ENCODE measurements at regions not wholly inside any gene's neighbourhood (a gene's known extent, or its start where the extent isn't known, plus 50 kb on each side); places are given as distances from the start of the nearest gene placed in this dataset.

DNA sequence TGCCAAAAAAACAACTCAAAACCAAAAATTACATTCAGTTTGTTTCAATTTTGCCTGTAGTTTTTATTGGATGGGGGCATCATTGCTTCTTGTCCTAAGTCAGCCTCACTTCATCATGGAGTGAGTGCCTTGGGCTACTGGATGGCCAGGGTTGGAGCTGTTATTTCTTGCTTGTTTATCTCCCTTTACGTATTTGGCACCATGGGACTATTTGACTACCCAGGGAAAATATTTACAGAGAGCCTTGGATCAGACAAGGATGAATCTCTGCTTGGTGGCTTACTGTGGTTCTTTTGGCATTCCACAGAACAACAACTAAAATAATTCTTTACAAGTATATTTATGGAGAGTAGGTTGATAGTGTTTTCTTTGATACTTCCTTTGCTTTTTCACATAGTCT lies 160.8 kb upstream of the SEL1L start:
- Histone ChIP-seq H3K4me2 (ENCODE audit: low read depth, low read length, poor library complexity, severe bottlenecking) (no peak overlapping the region), H2AFZ (ENCODE audit: low read length) (no peak overlapping the region), H3K79me2 (ENCODE audit: low read length) (no peaks in the 10 kb centered on the region), H3K4me1 (ENCODE audit: low read length) (no peaks in the 10 kb centered on the region), H3K9me3 (ENCODE audit: low read length) (no peaks in the 10 kb centered on the region), H4K20me1 (ENCODE audit: insufficient read depth, low read depth, low read length) (no peaks in the 10 kb centered on the region), H3K27me3 (ENCODE audit: low read length) (no peaks in the 10 kb centered on the region), H3K9ac (ENCODE audit: low read length) (no peak overlapping the region), H3K9me2 (replicated peaks; ENCODE audit: insufficient read depth, low read length) (no peaks in the 10 kb centered on the region), H3K27ac (ENCODE audit: low read length) (no peak overlapping the region), H3K4me3 (ENCODE audit: low read length) (no peak overlapping the region), H3K36me3 (ENCODE audit: insufficient read depth, low read length) (no peaks in the 10 kb centered on the region)
- no peak for DNase-seq

DNA sequence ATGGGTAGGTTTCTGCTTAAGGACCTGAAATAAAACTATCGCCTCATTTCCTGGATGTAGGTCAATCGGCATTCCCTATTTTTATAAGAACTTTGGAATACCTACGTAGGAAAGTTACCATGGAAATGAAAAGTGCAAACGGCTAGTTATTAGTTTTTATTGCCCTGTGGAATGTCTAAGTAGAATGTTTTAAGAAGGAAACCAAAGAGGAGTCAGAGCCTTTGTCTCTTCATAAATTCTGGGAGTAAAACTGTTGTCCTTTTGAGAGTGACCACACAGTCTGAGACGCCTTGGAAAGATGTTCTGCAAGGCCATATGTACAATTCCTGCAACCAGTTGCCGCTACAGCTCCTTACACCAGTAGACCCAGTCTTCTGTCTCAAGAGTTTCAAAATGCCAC lies 176.0 kb upstream of the SEL1L start:
- no peak overlapping the region for H3K4me2 ChIP-seq (ENCODE audit: low read depth, low read length, poor library complexity, severe bottlenecking)
- H3K4me3 ChIP-seq (ENCODE audit: low read length): no peak overlapping the region
- H3K4me1 ChIP-seq (ENCODE audit: low read length): no peaks in the 10 kb centered on the region
- no peaks in the 10 kb centered on the region for H3K27me3 ChIP-seq (ENCODE audit: low read length)
- H3K9me3 ChIP-seq (ENCODE audit: low read length): no peaks in the 10 kb centered on the region
- H4K20me1 ChIP-seq (ENCODE audit: insufficient read depth, low read depth, low read length): no peaks in the 10 kb centered on the region
- no peaks in the 10 kb centered on the region for H3K36me3 ChIP-seq (ENCODE audit: insufficient read depth, low read length)
- H3K9ac ChIP-seq (ENCODE audit: low read length): no peak overlapping the region
- no peak overlapping the region for H3K27ac ChIP-seq (ENCODE audit: low read length)
- no peak for DNase-seq
- H3K9me2 ChIP-seq (replicated peaks; ENCODE audit: insufficient read depth, low read length): no peaks in the 10 kb centered on the region
- no peak overlapping the region for H2AFZ ChIP-seq (ENCODE audit: low read length)
- H3K79me2 ChIP-seq (ENCODE audit: low read length): no peaks in the 10 kb centered on the region

GRCh38 chr14:81710232-81710845 lies 176.7 kb upstream of the SEL1L start:
- DNase-seq: peak; percentile 88
- H3K9me3 ChIP-seq (ENCODE audit: low read length): no peaks in the 10 kb centered on the region

DNA sequence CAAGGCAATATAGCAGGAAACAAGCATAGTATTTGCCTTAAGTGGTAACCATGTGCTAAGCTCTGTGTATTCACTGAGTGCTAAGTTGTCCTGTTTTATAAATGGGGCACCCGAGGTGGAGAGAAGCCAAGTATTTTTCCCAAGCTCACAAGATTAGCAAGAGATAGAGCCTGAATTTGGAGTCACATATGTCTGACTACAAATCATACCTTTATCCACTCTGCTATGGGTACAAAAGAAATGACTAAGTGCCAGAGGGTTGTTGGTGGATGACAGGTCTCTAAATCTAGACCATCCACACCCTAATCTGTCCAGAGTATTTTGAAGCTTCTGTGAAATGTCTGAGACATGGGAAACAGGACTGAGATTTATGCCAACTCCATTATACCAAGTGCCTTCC lies 182.1 kb upstream of the SEL1L start:
- DNase-seq: no peak
- H3K4me3 ChIP-seq (ENCODE audit: low read length): no peak overlapping the region
- H3K9me2 ChIP-seq (replicated peaks; ENCODE audit: insufficient read depth, low read length): no peaks in the 10 kb centered on the region
- no peak overlapping the region for H3K9ac ChIP-seq (ENCODE audit: low read length)
- H3K9me3 ChIP-seq (ENCODE audit: low read length): no peaks in the 10 kb centered on the region
- H2AFZ ChIP-seq (ENCODE audit: low read length): no peak overlapping the region
- H3K36me3 ChIP-seq (ENCODE audit: insufficient read depth, low read length): no peaks in the 10 kb centered on the region
- H4K20me1 ChIP-seq (ENCODE audit: insufficient read depth, low read depth, low read length): no peaks in the 10 kb centered on the region
- H3K27ac ChIP-seq (ENCODE audit: low read length): no peak overlapping the region
- no peaks in the 10 kb centered on the region for H3K79me2 ChIP-seq (ENCODE audit: low read length)
- no peak overlapping the region for H3K4me2 ChIP-seq (ENCODE audit: low read depth, low read length, poor library complexity, severe bottlenecking)
- H3K4me1 ChIP-seq (ENCODE audit: low read length): no peaks in the 10 kb centered on the region
- no peaks in the 10 kb centered on the region for H3K27me3 ChIP-seq (ENCODE audit: low read length)

More at GRCh38 chr14:81710232-81710845, 176.7 kb upstream of the SEL1L start:
- no peaks in the 10 kb centered on the region for H3K9me2 ChIP-seq (replicated peaks; ENCODE audit: insufficient read depth, low read length)
- H3K4me3 ChIP-seq (ENCODE audit: low read length): no peak overlapping the region
- H3K36me3 ChIP-seq (ENCODE audit: insufficient read depth, low read length): no peaks in the 10 kb centered on the region
- no peak overlapping the region for H2AFZ ChIP-seq (ENCODE audit: low read length)
- H3K4me1 ChIP-seq (ENCODE audit: low read length): no peaks in the 10 kb centered on the region
- H3K27ac ChIP-seq (ENCODE audit: low read length): no peak overlapping the region
- H3K27me3 ChIP-seq (ENCODE audit: low read length): no peaks in the 10 kb centered on the region
- no peaks in the 10 kb centered on the region for H3K79me2 ChIP-seq (ENCODE audit: low read length)
- H3K4me2 ChIP-seq (ENCODE audit: low read depth, low read length, poor library complexity, severe bottlenecking): no peak overlapping the region
- no peak overlapping the region for H3K9ac ChIP-seq (ENCODE audit: low read length)
- no peaks in the 10 kb centered on the region for H4K20me1 ChIP-seq (ENCODE audit: insufficient read depth, low read depth, low read length)

GRCh38 chr14:81716953-81717352 lies 183.3 kb upstream of the SEL1L start:
- Histone ChIP-seq H3K4me3 (ENCODE audit: low read length) (no peak overlapping the region), H3K36me3 (ENCODE audit: insufficient read depth, low read length) (no peaks in the 10 kb centered on the region), H3K4me2 (ENCODE audit: low read depth, low read length, poor library complexity, severe bottlenecking) (no peak overlapping the region), H3K27me3 (ENCODE audit: low read length) (no peaks in the 10 kb centered on the region), H3K4me1 (ENCODE audit: low read length) (no peaks in the 10 kb centered on the region), H2AFZ (ENCODE audit: low read length) (no peak overlapping the region), H3K27ac (ENCODE audit: low read length) (no peak overlapping the region), H3K9me3 (ENCODE audit: low read length) (no peaks in the 10 kb centered on the region), H4K20me1 (ENCODE audit: insufficient read depth, low read depth, low read length) (no peaks in the 10 kb centered on the region), H3K9me2 (replicated peaks; ENCODE audit: insufficient read depth, low read length) (no peaks in the 10 kb centered on the region), H3K9ac (ENCODE audit: low read length) (no peak overlapping the region), H3K79me2 (ENCODE audit: low read length) (no peaks in the 10 kb centered on the region)
- DNase-seq: no peak

DNA sequence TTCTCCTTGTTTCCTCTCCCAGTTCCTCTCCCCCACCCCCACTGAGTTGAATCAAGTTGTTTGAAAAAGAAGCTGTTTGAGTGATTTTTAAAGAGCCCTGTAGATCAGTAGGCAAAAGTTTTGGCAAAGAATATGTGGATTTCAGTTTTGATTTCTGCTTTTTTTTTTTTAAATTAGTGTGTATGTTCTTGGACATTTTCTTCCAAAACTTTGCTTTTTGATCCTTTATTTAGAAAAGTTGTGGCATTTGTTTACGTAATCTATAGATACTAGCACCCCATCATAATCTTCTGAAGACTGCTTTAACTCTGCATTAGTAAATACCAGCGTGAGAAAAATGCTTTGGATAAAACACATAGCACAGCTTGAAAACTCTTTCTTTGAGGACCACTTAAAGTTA lies 190.3 kb upstream of the SEL1L start:
- no peak overlapping the region for H3K4me3 ChIP-seq (ENCODE audit: low read length)
- no peaks in the 10 kb centered on the region for H3K79me2 ChIP-seq (ENCODE audit: low read length)
- H3K36me3 ChIP-seq (ENCODE audit: insufficient read depth, low read length): no peaks in the 10 kb centered on the region
- H3K9me3 ChIP-seq (ENCODE audit: low read length): no peaks in the 10 kb centered on the region
- H4K20me1 ChIP-seq (ENCODE audit: insufficient read depth, low read depth, low read length): no peaks in the 10 kb centered on the region
- DNase-seq: no peak
- H3K9ac ChIP-seq (ENCODE audit: low read length): no peak overlapping the region
- no peaks in the 10 kb centered on the region for H3K27me3 ChIP-seq (ENCODE audit: low read length)
- H3K9me2 ChIP-seq (replicated peaks; ENCODE audit: insufficient read depth, low read length): no peaks in the 10 kb centered on the region
- H3K4me1 ChIP-seq (ENCODE audit: low read length): no peaks in the 10 kb centered on the region
- no peak overlapping the region for H3K4me2 ChIP-seq (ENCODE audit: low read depth, low read length, poor library complexity, severe bottlenecking)
- H3K27ac ChIP-seq (ENCODE audit: low read length): no peak overlapping the region
- H2AFZ ChIP-seq (ENCODE audit: low read length): no peak overlapping the region

DNA sequence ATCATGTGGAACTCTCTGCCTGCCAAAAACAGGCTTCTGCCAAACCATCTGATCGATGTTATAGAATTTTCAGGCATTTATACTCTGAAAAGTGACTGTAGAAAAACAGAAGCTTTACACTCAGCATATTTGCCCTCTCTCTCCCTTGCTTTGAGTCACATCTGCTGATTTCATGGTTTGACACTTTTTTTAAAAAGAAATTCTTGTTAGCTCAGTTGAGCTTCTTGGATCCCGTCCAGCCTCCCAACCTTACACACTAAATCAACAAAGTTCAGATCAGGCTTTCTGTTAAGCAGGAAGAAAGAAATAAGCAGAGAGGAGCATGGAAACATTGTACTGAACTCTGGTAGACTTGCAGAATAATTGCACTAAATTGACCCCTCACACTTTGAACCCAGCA lies 193.6 kb upstream of the SEL1L start:
- Histone ChIP-seq H3K4me2 (ENCODE audit: low read depth, low read length, poor library complexity, severe bottlenecking) (no peak overlapping the region), H3K9me2 (replicated peaks; ENCODE audit: insufficient read depth, low read length) (no peaks in the 10 kb centered on the region), H3K4me1 (ENCODE audit: low read length) (no peaks in the 10 kb centered on the region), H3K27ac (ENCODE audit: low read length) (no peak overlapping the region), H3K79me2 (ENCODE audit: low read length) (no peaks in the 10 kb centered on the region), H2AFZ (ENCODE audit: low read length) (no peak overlapping the region), H3K4me3 (ENCODE audit: low read length) (no peak overlapping the region), H3K27me3 (ENCODE audit: low read length) (no peaks in the 10 kb centered on the region), H3K36me3 (ENCODE audit: insufficient read depth, low read length) (no peaks in the 10 kb centered on the region), H3K9me3 (ENCODE audit: low read length) (no peaks in the 10 kb centered on the region), H4K20me1 (ENCODE audit: insufficient read depth, low read depth, low read length) (no peaks in the 10 kb centered on the region), H3K9ac (ENCODE audit: low read length) (no peak overlapping the region)
- no peak for DNase-seq

DNA sequence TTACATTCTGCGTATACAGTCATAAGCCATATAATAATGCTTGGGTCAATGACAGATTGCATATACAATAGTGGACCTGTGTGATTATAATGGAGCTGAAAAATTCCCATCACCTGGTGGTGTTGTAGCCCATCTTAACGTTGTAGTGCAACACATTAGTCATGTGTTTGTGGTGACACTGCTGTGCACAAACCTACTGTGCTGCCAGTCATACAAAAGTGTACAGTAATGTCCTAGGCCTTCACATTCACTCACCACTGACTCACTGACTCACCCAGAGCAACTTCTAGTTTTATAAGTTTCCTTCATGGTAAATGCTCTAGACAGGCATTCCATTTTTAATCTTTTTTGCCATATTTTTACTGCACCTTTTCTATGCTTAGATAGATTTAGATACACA lies 194.8 kb upstream of the SEL1L start:
- Histone ChIP-seq H3K27ac (ENCODE audit: low read length) (no peak overlapping the region), H4K20me1 (ENCODE audit: insufficient read depth, low read depth, low read length) (no peaks in the 10 kb centered on the region), H2AFZ (ENCODE audit: low read length) (no peak overlapping the region), H3K4me3 (ENCODE audit: low read length) (no peak overlapping the region), H3K9me3 (ENCODE audit: low read length) (no peaks in the 10 kb centered on the region), H3K9ac (ENCODE audit: low read length) (no peak overlapping the region), H3K4me2 (ENCODE audit: low read depth, low read length, poor library complexity, severe bottlenecking) (no peak overlapping the region), H3K4me1 (ENCODE audit: low read length) (no peaks in the 10 kb centered on the region), H3K36me3 (ENCODE audit: insufficient read depth, low read length) (no peaks in the 10 kb centered on the region), H3K79me2 (ENCODE audit: low read length) (no peaks in the 10 kb centered on the region), H3K9me2 (replicated peaks; ENCODE audit: insufficient read depth, low read length) (no peaks in the 10 kb centered on the region), H3K27me3 (ENCODE audit: low read length) (no peaks in the 10 kb centered on the region)
- no peak for DNase-seq

DNA sequence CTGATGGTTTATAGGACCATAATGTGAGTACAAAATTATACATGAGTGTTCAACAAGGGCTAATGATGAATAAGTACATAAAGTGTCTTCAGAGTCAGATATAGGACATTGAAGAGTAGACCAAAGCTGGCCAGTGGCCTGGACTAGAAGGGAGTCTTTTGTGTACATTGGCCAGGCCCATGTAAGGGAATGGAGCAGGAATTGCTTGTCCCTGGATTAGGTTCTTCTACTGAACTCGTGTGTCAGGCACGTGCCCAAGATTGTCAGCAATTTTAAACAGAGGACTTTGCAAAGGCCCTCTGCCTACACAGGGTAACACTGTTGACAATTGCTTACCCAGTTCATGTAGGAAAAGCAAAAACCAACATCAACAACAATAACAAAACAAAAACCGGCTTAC lies 196.0 kb upstream of the SEL1L start:
- no peaks in the 10 kb centered on the region for H3K27me3 ChIP-seq (ENCODE audit: low read length)
- H3K9ac ChIP-seq (ENCODE audit: low read length): no peak overlapping the region
- no peak overlapping the region for H2AFZ ChIP-seq (ENCODE audit: low read length)
- no peaks in the 10 kb centered on the region for H3K9me3 ChIP-seq (ENCODE audit: low read length)
- H3K4me3 ChIP-seq (ENCODE audit: low read length): no peak overlapping the region
- H3K79me2 ChIP-seq (ENCODE audit: low read length): no peaks in the 10 kb centered on the region
- H3K36me3 ChIP-seq (ENCODE audit: insufficient read depth, low read length): no peaks in the 10 kb centered on the region
- no peaks in the 10 kb centered on the region for H4K20me1 ChIP-seq (ENCODE audit: insufficient read depth, low read depth, low read length)
- no peaks in the 10 kb centered on the region for H3K4me1 ChIP-seq (ENCODE audit: low read length)
- H3K9me2 ChIP-seq (replicated peaks; ENCODE audit: insufficient read depth, low read length): no peaks in the 10 kb centered on the region
- H3K4me2 ChIP-seq (ENCODE audit: low read depth, low read length, poor library complexity, severe bottlenecking): no peak overlapping the region
- H3K27ac ChIP-seq (ENCODE audit: low read length): no peak overlapping the region
- no peak for DNase-seq
